ENCODE measurements at regions not wholly inside any gene's neighbourhood (a gene's known extent, or its start where the extent isn't known, plus 50 kb on each side); places are given as distances from the start of the nearest gene placed in this dataset.
A peak's percentile ranks its signal among the peaks of the same experiment; 100 is the strongest.

GRCh38 chr6:53725791-53726575 is 60.4 kb upstream of the KLHL31 start:
- H4K20me1 ChIP-seq (replicated peaks in 1 of 2; ENCODE audit: control insufficient read depth in 1 of 2, insufficient read depth in 2 of 2, low read length in 2 of 2) = no peaks in the 10 kb centered on the region
- 0 out of 2 replicates have a peak overlapping the region, but pooled peaks have one; percentile 18 for H2BK20ac ChIP-seq (ENCODE audit: low read length)
- H3K36me3 ChIP-seq (ENCODE audit: control insufficient read depth in 2 of 4, insufficient read depth in 4 of 4, low read length in 3 of 4) = no peaks in the 10 kb centered on the region
- no peak overlapping the region for H3K23ac ChIP-seq (ENCODE audit: insufficient read length)
- peaks cover 0 to 3% (median 3%) of the 10 kb centered on the region in 4 experiments; a peak in 3 of 7 replicates for H3K4me1 ChIP-seq (replicated peaks in 1 of 4; ENCODE audit: control insufficient read depth in 3 of 4, insufficient read depth in 4 of 4, low read length in 3 of 4)
- no peak overlapping the region for H2BK120ac ChIP-seq (replicated peaks; ENCODE audit: low read depth, low read length)
- H4K8ac ChIP-seq (ENCODE audit: extremely low read depth, insufficient read depth, low read length) = peak overlapping the region; percentile 76; the same call in 1 of the 2 replicates
- H3K79me1 ChIP-seq (ENCODE audit: low read depth, low read length) = no peaks in the 10 kb centered on the region
- H2AFZ ChIP-seq (ENCODE audit: low read length) = peak overlapping the region; percentile 99; the same call in 1 of the 2 replicates
- WGBS, 2 experiments (ENCODE audit: extremely low coverage in 1 of 2, insufficient coverage in 1 of 2, insufficient read length in 1 of 2, insufficient replicate concordance in 2 of 2, low coverage in 1 of 2, low lambda C conversion rate in 2 of 2, missing lambda C conversion rate in 1 of 2) = 43% methylated on average over 16 of the region's 18 CpGs; no CpG with 5 or more reads in 1 of the 2 experiments
- no peak overlapping the region for H3K14ac ChIP-seq (ENCODE audit: insufficient read length)
- no peak overlapping the region for H2BK5ac ChIP-seq (ENCODE audit: low read depth, low read length)
- H3K56ac ChIP-seq (replicated peaks; ENCODE audit: insufficient read length, low read depth, low read length) = no peak overlapping the region
- H4K91ac ChIP-seq (replicated peaks; ENCODE audit: insufficient read length, low read length) = no peak overlapping the region
- H2BK15ac ChIP-seq (ENCODE audit: low read length) = no peak overlapping the region
- no peak for FAIRE-seq
- DNase-seq (ENCODE audit: low read depth in 1 of 2, low spot score in 2 of 2) = peak; percentile 39 to 93
- no peak overlapping the region for H2AK5ac ChIP-seq (ENCODE audit: low read depth, low read length)
- POLR2A ChIA-PET (ENCODE audit: partially characterized antibody) = interaction anchor here (0.6 to 1.5 kb wide), 3 partner anchors 177 to 233 kb away, joined by 3 read pairs; no protein-coding TSS in a partner anchor
- no peak overlapping the region for H3K9ac ChIP-seq (replicated peaks in 1 of 4; ENCODE audit: extremely low read depth in 1 of 4, low read depth in 3 of 4, low read length in 3 of 4)
- TF ChIP-seq RAD21 (IDR thresholded peaks at IDR 0.05 in 1 of 2, conservative IDR thresholded peaks at IDR 0.05 in 1 of 2; ENCODE audit: low read depth in 2 of 2, low read length in 2 of 2) (peak; percentile 87 to 88), TAF7 (optimal IDR thresholded peaks at IDR 0.05; ENCODE audit: borderline replicate concordance, low read depth, low read length) (no peak), YY1 (IDR thresholded peaks at IDR 0.05; ENCODE audit: low read depth, low read length) (peak; percentile 63; the same call in 1 of the 2 replicates), BCL11A (IDR thresholded peaks at IDR 0.05; ENCODE audit: low read depth in 2 of 2, low read length in 2 of 2) (no peak), SUZ12 (IDR thresholded peaks at IDR 0.05; ENCODE audit: low read length) (no peak)
- TF ChIP-seq, protein P1, sequence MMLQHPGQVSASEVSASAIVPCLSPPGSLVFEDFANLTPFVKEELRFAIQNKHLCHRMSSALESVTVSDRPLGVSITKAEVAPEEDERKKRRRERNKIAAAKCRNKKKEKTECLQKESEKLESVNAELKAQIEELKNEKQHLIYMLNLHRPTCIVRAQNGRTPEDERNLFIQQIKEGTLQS (IDR thresholded peaks at IDR 0.05; ENCODE audit: insufficient read depth, low read depth, low read length) = no peak
- TF ChIP-seq, protein P2, sequence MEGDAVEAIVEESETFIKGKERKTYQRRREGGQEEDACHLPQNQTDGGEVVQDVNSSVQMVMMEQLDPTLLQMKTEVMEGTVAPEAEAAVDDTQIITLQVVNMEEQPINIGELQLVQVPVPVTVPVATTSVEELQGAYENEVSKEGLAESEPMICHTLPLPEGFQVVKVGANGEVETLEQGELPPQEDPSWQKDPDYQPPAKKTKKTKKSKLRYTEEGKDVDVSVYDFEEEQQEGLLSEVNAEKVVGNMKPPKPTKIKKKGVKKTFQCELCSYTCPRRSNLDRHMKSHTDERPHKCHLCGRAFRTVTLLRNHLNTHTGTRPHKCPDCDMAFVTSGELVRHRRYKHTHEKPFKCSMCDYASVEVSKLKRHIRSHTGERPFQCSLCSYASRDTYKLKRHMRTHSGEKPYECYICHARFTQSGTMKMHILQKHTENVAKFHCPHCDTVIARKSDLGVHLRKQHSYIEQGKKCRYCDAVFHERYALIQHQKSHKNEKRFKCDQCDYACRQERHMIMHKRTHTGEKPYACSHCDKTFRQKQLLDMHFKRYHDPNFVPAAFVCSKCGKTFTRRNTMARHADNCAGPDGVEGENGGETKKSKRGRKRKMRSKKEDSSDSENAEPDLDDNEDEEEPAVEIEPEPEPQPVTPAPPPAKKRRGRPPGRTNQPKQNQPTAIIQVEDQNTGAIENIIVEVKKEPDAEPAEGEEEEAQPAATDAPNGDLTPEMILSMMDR (IDR thresholded peaks at IDR 0.05; ENCODE audit: control extremely low read depth in 1 of 3, insufficient read depth in 1 of 3, low read depth in 1 of 3, low read length in 3 of 3) = peak; percentile 94 to 99 (median 97)
- H3K4me2 ChIP-seq (ENCODE audit: insufficient read depth in 1 of 2, low read depth in 2 of 2, low read length in 2 of 2) = no peak overlapping the region; a peak in 2 of 4 replicates
- H3K9me3 ChIP-seq (ENCODE audit: insufficient read depth in 2 of 2, low read depth in 1 of 2, low read length in 1 of 2) = no peaks in the 10 kb centered on the region
- no peak overlapping the region for H3K18ac ChIP-seq (ENCODE audit: extremely low read depth, low read length)
- no peak overlapping the region for H3K27ac ChIP-seq (ENCODE audit: low read depth, low read length)
- no peaks in the 10 kb centered on the region for H3K79me2 ChIP-seq (ENCODE audit: control insufficient read depth in 1 of 2, insufficient read depth in 2 of 2, low read length in 2 of 2)
- no peak overlapping the region for H3K4me3 ChIP-seq (ENCODE audit: extremely low read depth in 1 of 4, insufficient read depth in 2 of 4, low read depth in 3 of 4, low read length in 4 of 4)
- CTCF ChIA-PET (ENCODE audit: partially characterized antibody) = interaction anchor here (0.6 to 14.2 kb wide), 51 partner anchors 8 to 1291 kb away, joined by 3 to 197 read pairs (median 4); no protein-coding TSS in a partner anchor
- H4K5ac ChIP-seq (ENCODE audit: insufficient read length, low read depth, low read length) = no peak overlapping the region
- no peaks in the 10 kb centered on the region for H3K27me3 ChIP-seq (replicated peaks in 1 of 4; ENCODE audit: control insufficient read depth in 3 of 4, extremely low read depth in 1 of 4, insufficient read depth in 3 of 4, low read length in 3 of 4)
- no peaks in the 10 kb centered on the region for H3K23me2 ChIP-seq (ENCODE audit: low read depth, low read length)
- H2BK12ac ChIP-seq (ENCODE audit: low read depth, low read length) = no peak overlapping the region
- H3K4ac ChIP-seq (replicated peaks; ENCODE audit: insufficient read length, low read depth, low read length) = no peak overlapping the region
